PC-9 (cell line): ENCODE measurements at regions not wholly inside any gene's neighbourhood (a gene's known extent, or its start where the extent isn't known, plus 50 kb on each side); places are given as distances from the start of the nearest gene placed in this dataset.

ENCODE experiments used
- BruUV-seq: library from RNA; stranded (reverse); fragments of 400-500 nt; replicated peaks from 2 replicates; lab custom pipeline; 2021; lab: Mats Ljungman, UMichigan
- CTCF ChIA-PET: fragments of 300-600 bp; sonication (Branson Sonifier 250); formaldehyde crosslinking; loops from one replicate; lab custom pipeline; 2022; ENCODE audit warnings: antibody characterized with exemption; lab: Charles Lee
- POLR2A ChIA-PET: fragments of 300-600 bp; sonication (Branson Sonifier 250); formaldehyde crosslinking; loops from one replicate; lab custom pipeline; 2022; ENCODE audit warnings: antibody characterized with exemption; ENCODE audit not compliant: unreplicated experiment; lab: Charles Lee
- DNase-seq, 2 experiments: peaks; one replicate each; pipeline versions ENCODE4 v3.0.0 to v3.0.0-alpha.2; 2015 to 2022; ENCODE audit warnings: mixed read lengths in 1 of 2
- H2AFZ ChIP-seq: fragments of 200-600 bp; sonication (generic); 2 replicates; pipeline ENCODE4 v1.8.1; 2017; ENCODE audit warnings: antibody characterized with exemption
- H3F3A ChIP-seq: fragments of 200-600 bp; sonication (generic); 2 replicates; pipeline ENCODE4 v1.8.1; 2017; ENCODE audit warnings: antibody characterized with exemption, mild to moderate bottlenecking, low read depth; ENCODE audit not compliant: insufficient read depth
- H3K27ac ChIP-seq: fragments of 200-600 bp; sonication (generic); 2 replicates; pipeline ENCODE4 v1.6.1; 2016; ENCODE audit warnings: mixed run types
- H3K27me3 ChIP-seq: fragments of 200-600 bp; sonication (generic); 2 replicates; pipeline ENCODE4 v1.6.1; 2016; ENCODE audit warnings: low read depth, mixed run types; ENCODE audit not compliant: insufficient read depth
- H3K36me3 ChIP-seq: fragments of 200-600 bp; sonication (generic); 2 replicates; pipeline ENCODE4 v1.6.1; 2016; ENCODE audit warnings: low read depth, mixed run types
- H3K4me1 ChIP-seq: fragments of 200-600 bp; sonication (generic); replicated peaks from 2 replicates; pipeline ENCODE4 v1.6.1; 2016; ENCODE audit warnings: mixed run types; ENCODE audit not compliant: insufficient read depth
- H3K4me2 ChIP-seq: fragments of 200-600 bp; sonication (generic); 2 replicates; pipeline ENCODE4 v1.6.1; 2017; ENCODE audit warnings: mixed run types
- H3K4me3 ChIP-seq: fragments of 200-600 bp; sonication (generic); 2 replicates; pipeline ENCODE4 v1.6.1; 2016; ENCODE audit warnings: mixed run types
- H3K79me2 ChIP-seq: fragments of 200-600 bp; sonication (generic); 2 replicates; pipeline ENCODE4 v1.6.1; 2017; ENCODE audit warnings: low read depth, mixed run types
- H3K9me2 ChIP-seq: fragments of 200-600 bp; sonication (generic); 2 replicates; pipeline ENCODE4 v1.8.1; 2017; ENCODE audit warnings: mild to moderate bottlenecking; ENCODE audit not compliant: insufficient read depth
- H3K9me3 ChIP-seq: fragments of 200-600 bp; sonication (generic); 2 replicates; pipeline ENCODE4 v1.8.1; 2016; ENCODE audit warnings: low read depth; ENCODE audit not compliant: insufficient read depth
- H4K20me1 ChIP-seq: fragments of 200-600 bp; sonication (generic); 2 replicates; pipeline ENCODE4 v1.8.1; 2017; ENCODE audit not compliant: insufficient read depth
- CTCF ChIP-seq: fragments of 200-600 bp; sonication (generic); conservative IDR thresholded peaks from 2 replicates; pipeline ENCODE4 v1.6.1; 2017; ENCODE audit warnings: mixed run types, antibody characterized with exemption, mild to moderate bottlenecking, moderate library complexity
- EZH2 ChIP-seq: fragments of 200-600 bp; sonication (generic); IDR thresholded peaks from 2 replicates; pipeline ENCODE4 v1.8.0; 2017; ENCODE audit warnings: antibody characterized with exemption, low read depth
- intact Hi-C: fragments of 100-400 bp; cut with micrococcal nuclease; formaldehyde crosslinking; loops from one replicate; pipeline ENCODE4 v1.10.0; 2022; ENCODE audit not compliant: unreplicated experiment

GRCh38 chr5:135279328-135279727, 119.7 kb downstream of the MACROH2A1 start:
- no peaks in the 10 kb centered on the region for H3F3A ChIP-seq
- no peak overlapping the region for H2AFZ ChIP-seq
- H4K20me1 ChIP-seq = no peaks in the 10 kb centered on the region
- H3K27me3 ChIP-seq = no peaks in the 10 kb centered on the region
- no peak overlapping the region for H3K4me3 ChIP-seq
- H3K79me2 ChIP-seq = no peaks in the 10 kb centered on the region
- no peak overlapping the region for H3K27ac ChIP-seq
- intact Hi-C loops = no loop called here
- H3K4me1 ChIP-seq = no peaks in the 10 kb centered on the region
- H3K4me2 ChIP-seq = no peak overlapping the region
- H3K9me2 ChIP-seq = peaks cover 4% of the 10 kb centered on the region; the same call in 1 of the 2 replicates
- no peaks in the 10 kb centered on the region for H3K9me3 ChIP-seq
- no peak for TF ChIP-seq EZH2
- TF ChIP-seq CTCF = no peak
- POLR2A ChIA-PET = no interaction called here
- BruUV-seq = no TSS peak
- no peak for DNase-seq
- no peaks in the 10 kb centered on the region for H3K36me3 ChIP-seq
- CTCF ChIA-PET = no interaction called here

GRCh38 chr5:135276151-135276550, 122.9 kb downstream of the MACROH2A1 start:
- no peak for TF ChIP-seq CTCF
- POLR2A ChIA-PET = no interaction called here
- no peaks in the 10 kb centered on the region for H3K4me1 ChIP-seq
- no peak overlapping the region for H3K4me2 ChIP-seq
- no peak overlapping the region for H2AFZ ChIP-seq
- H3K9me3 ChIP-seq = no peaks in the 10 kb centered on the region
- intact Hi-C loops = no loop called here
- peaks cover 4% of the 10 kb centered on the region; the same call in 1 of the 2 replicates for H3K9me2 ChIP-seq
- H3K36me3 ChIP-seq = no peaks in the 10 kb centered on the region
- BruUV-seq = no TSS peak
- CTCF ChIA-PET = no interaction called here
- H3K4me3 ChIP-seq = no peak overlapping the region
- H4K20me1 ChIP-seq = no peaks in the 10 kb centered on the region
- DNase-seq = no peak
- H3F3A ChIP-seq = no peaks in the 10 kb centered on the region
- no peaks in the 10 kb centered on the region for H3K79me2 ChIP-seq
- no peaks in the 10 kb centered on the region for H3K27me3 ChIP-seq
- no peak overlapping the region for H3K27ac ChIP-seq

GRCh38 chr5:135273212-135273611, 125.8 kb downstream of the MACROH2A1 start:
- CTCF ChIA-PET = no interaction called here

More at GRCh38 chr5:135273212-135273611, 125.8 kb downstream of the MACROH2A1 start:
- Histone ChIP-seq H3K36me3 (no peaks in the 10 kb centered on the region), H3K79me2 (no peaks in the 10 kb centered on the region), H3K27ac (no peak overlapping the region), H4K20me1 (no peaks in the 10 kb centered on the region), H3K27me3 (no peaks in the 10 kb centered on the region), H3K9me2 (peaks cover 4% of the 10 kb centered on the region; the same call in 1 of the 2 replicates), H2AFZ (no peak overlapping the region), H3K9me3 (no peaks in the 10 kb centered on the region), H3F3A (no peaks in the 10 kb centered on the region), H3K4me2 (no peak overlapping the region), H3K4me1 (no peaks in the 10 kb centered on the region), H3K4me3 (no peak overlapping the region)
- intact Hi-C loops = no loop called here
- BruUV-seq = no TSS peak
- TF ChIP-seq EZH2 (no peak), CTCF (no peak)
- DNase-seq = no peak
- POLR2A ChIA-PET = no interaction called here
